Erythroblast (primary cell): ENCODE measurements at regions not wholly inside any gene's neighbourhood (a gene's known extent, or its start where the extent isn't known, plus 50 kb on each side); places are given as distances from the start of the nearest gene placed in this dataset.

Experiments used
- GATA1 ChIP-seq: IDR thresholded peaks from 2 replicates; pipeline ENCODE4 v1.6.1; 2011; ENCODE audit warnings: low read depth, mild to moderate bottlenecking, control low read depth, low read length, moderate library complexity
- POLR2A ChIP-seq: IDR thresholded peaks from 2 replicates; pipeline ENCODE4 v1.6.1; 2011; ENCODE audit warnings: mild to moderate bottlenecking, low read length

- TF ChIP-seq POLR2A, result no peak
- TF ChIP-seq GATA1, result no peak
These were observed 399.0 kb upstream of the TPM1 start for GRCh38 chr15:62643572-62643971.
